H1 (cell line): ENCODE measurements at regions not wholly inside any gene's neighbourhood (a gene's known extent, or its start where the extent isn't known, plus 50 kb on each side); places are given as distances from the start of the nearest gene placed in this dataset.

Experiments
- CTCF ChIA-PET: fragments of 300-600 bp; sonication (Branson Sonifier 250); formaldehyde crosslinking; loops from one replicate; lab custom pipeline; 2021; ENCODE audit not compliant: partially characterized antibody; lab: Charles Lee
- POLR2A ChIA-PET: fragments of 300-600 bp; sonication (Branson Sonifier 250); formaldehyde crosslinking; loops from one replicate; lab custom pipeline; 2021; ENCODE audit warnings: inconsistent platforms; ENCODE audit not compliant: partially characterized antibody; lab: Charles Lee
- DNase-seq, 2 experiments: peaks; one replicate each; pipeline versions ENCODE4 v3.0.0 to v3.0.0-alpha.2; 2010 to 2022; ENCODE audit warnings: low spot score in 2 of 2, low read depth in 1 of 2, mixed read lengths in 1 of 2
- FAIRE-seq: peaks from 2 replicates; lab custom pipeline; 2011; peaks lifted over from hg19 to GRCh38; lab: Jason Lieb, UNC
- H2AFZ ChIP-seq: 2 replicates; pipeline ENCODE4 v1.8.1; 2012; ENCODE audit warnings: low read length, inconsistent platforms
- H2AK5ac ChIP-seq: 2 replicates; pipeline ENCODE4 v1.6.1; 2013; ENCODE audit warnings: low read depth, low read length
- H2BK120ac ChIP-seq: replicated peaks from 2 replicates; pipeline ENCODE3; 2013; ENCODE audit warnings: low read depth, low read length, inconsistent platforms
- H2BK12ac ChIP-seq: 2 replicates; pipeline ENCODE4 v1.6.1; 2013; ENCODE audit warnings: low read depth, low read length
- H2BK15ac ChIP-seq: 2 replicates; pipeline ENCODE4 v1.6.1; 2013; ENCODE audit warnings: low read length
- H2BK20ac ChIP-seq: 2 replicates; pipeline ENCODE4 v1.6.1; 2013; ENCODE audit warnings: low read length
- H2BK5ac ChIP-seq: 2 replicates; pipeline ENCODE4 v1.6.1; 2013; ENCODE audit warnings: low read depth, low read length
- H3K14ac ChIP-seq: 2 replicates; pipeline ENCODE4 v1.6.1; 2013; ENCODE audit warnings: inconsistent platforms; ENCODE audit not compliant: insufficient read length
- H3K18ac ChIP-seq: 2 replicates; pipeline ENCODE4 v1.6.1; 2013; ENCODE audit warnings: low read length; ENCODE audit errors: extremely low read depth
- H3K23ac ChIP-seq: 2 replicates; pipeline ENCODE4 v1.6.1; 2013; ENCODE audit warnings: inconsistent platforms; ENCODE audit not compliant: insufficient read length
- H3K23me2 ChIP-seq: 2 replicates; pipeline ENCODE4 v1.6.1; 2013; ENCODE audit warnings: low read depth, low read length
- H3K27ac ChIP-seq: 2 replicates; pipeline ENCODE4 v1.6.1; 2011; ENCODE audit warnings: low read depth, low read length, inconsistent platforms
- H3K27me3 ChIP-seq, 4 experiments: replicated peaks in 1 of 4; 1 replicate in 1 of 4; 2 replicates in 3 of 4; pipeline versions ENCODE4 v1.6.1 to v1.8.1; 2011 to 2013; ENCODE audit warnings: low read length in 3 of 4, mild to moderate bottlenecking in 3 of 4, inconsistent platforms in 2 of 4, mixed read lengths in 2 of 4, moderate library complexity in 1 of 4; ENCODE audit not compliant: control insufficient read depth in 3 of 4, insufficient read depth in 3 of 4; ENCODE audit errors: extremely low read depth in 1 of 4
- H3K36me3 ChIP-seq, 4 experiments: 2 replicates each; pipeline versions ENCODE4 v1.6.1 to v1.8.1; 2011 to 2013; ENCODE audit warnings: mild to moderate bottlenecking in 4 of 4, low read length in 3 of 4, moderate library complexity in 2 of 4, control low read depth in 1 of 4, inconsistent platforms in 1 of 4; ENCODE audit not compliant: insufficient read depth in 4 of 4, control insufficient read depth in 2 of 4
- H3K4ac ChIP-seq: replicated peaks from 2 replicates; pipeline ENCODE3; 2013; ENCODE audit warnings: low read length, low read depth, mixed read lengths, inconsistent platforms; ENCODE audit not compliant: insufficient read length
- H3K4me1 ChIP-seq, 4 experiments: replicated peaks in 1 of 4; 1 replicate in 1 of 4; 2 replicates in 3 of 4; pipeline versions ENCODE4 v1.6.1 to v1.8.1; 2011 to 2013; ENCODE audit warnings: low read length in 3 of 4, inconsistent platforms in 2 of 4, mixed read lengths in 1 of 4; ENCODE audit not compliant: insufficient read depth in 4 of 4, control insufficient read depth in 3 of 4
- H3K4me2 ChIP-seq, 2 experiments: 2 replicates each; pipeline versions ENCODE4 v1.6.1 to v1.8.1; 2011 to 2013; ENCODE audit warnings: low read depth in 2 of 2, low read length in 2 of 2, control low read depth in 1 of 2, inconsistent platforms in 1 of 2, mild to moderate bottlenecking in 1 of 2; ENCODE audit not compliant: insufficient read depth in 1 of 2
- H3K4me3 ChIP-seq, 4 experiments: fragments of 200-600, 300-600 bp in 1 of 4; sonication (generic), shearing (Covaris generic), sonication (Bioruptor Twin) in 1 of 4; 2 replicates each; pipeline versions ENCODE4 v1.5.1 to v1.8.1; 2011 to 2016; ENCODE audit warnings: low read length in 4 of 4, low read depth in 3 of 4, control low read depth in 2 of 4, inconsistent platforms in 2 of 4, mild to moderate bottlenecking in 2 of 4, mixed read lengths in 1 of 4, moderate library complexity in 1 of 4; ENCODE audit not compliant: insufficient read depth in 2 of 4; ENCODE audit errors: extremely low read depth in 1 of 4
- H3K56ac ChIP-seq: replicated peaks from 2 replicates; pipeline ENCODE3; 2013; ENCODE audit warnings: low read depth, mild to moderate bottlenecking, mixed read lengths, low read length, inconsistent platforms; ENCODE audit not compliant: insufficient read length
- H3K79me1 ChIP-seq: 2 replicates; pipeline ENCODE4 v1.6.1; 2013; ENCODE audit warnings: low read depth, low read length, control low read depth
- H3K79me2 ChIP-seq, 2 experiments: 2 replicates each; pipeline versions ENCODE4 v1.6.1 to v1.8.1; 2012 to 2013; ENCODE audit warnings: low read length in 2 of 2, mild to moderate bottlenecking in 2 of 2, inconsistent platforms in 1 of 2; ENCODE audit not compliant: insufficient read depth in 2 of 2, control insufficient read depth in 1 of 2
- H3K9ac ChIP-seq, 4 experiments: replicated peaks in 1 of 4; 1 replicate in 1 of 4; 2 replicates in 3 of 4; pipeline versions ENCODE4 v1.6.1 to v1.8.1; 2011 to 2013; ENCODE audit warnings: low read depth in 3 of 4, low read length in 3 of 4, control low read depth in 2 of 4, mild to moderate bottlenecking in 2 of 4, moderate library complexity in 2 of 4, inconsistent platforms in 1 of 4; ENCODE audit errors: extremely low read depth in 1 of 4
- H3K9me3 ChIP-seq, 2 experiments: 2 replicates each; pipeline versions ENCODE4 v1.6.1 to v1.8.1; 2012 to 2013; ENCODE audit warnings: mild to moderate bottlenecking in 2 of 2, moderate library complexity in 2 of 2, control low read depth in 1 of 2, inconsistent platforms in 1 of 2, low read depth in 1 of 2, low read length in 1 of 2, mixed read lengths in 1 of 2; ENCODE audit not compliant: insufficient read depth in 2 of 2
- H4K20me1 ChIP-seq, 2 experiments: replicated peaks in 1 of 2; 2 replicates each; pipeline versions ENCODE3 to v1.8.1; 2011 to 2013; ENCODE audit warnings: inconsistent platforms in 2 of 2, low read length in 2 of 2, mild to moderate bottlenecking in 1 of 2; ENCODE audit not compliant: insufficient read depth in 2 of 2, control insufficient read depth in 1 of 2
- H4K5ac ChIP-seq: 2 replicates; pipeline ENCODE4 v1.6.1; 2013; ENCODE audit warnings: low read length, low read depth, mixed read lengths, inconsistent platforms; ENCODE audit not compliant: insufficient read length
- H4K8ac ChIP-seq: 2 replicates; pipeline ENCODE4 v1.8.0; 2013; ENCODE audit warnings: mild to moderate bottlenecking, moderate library complexity, low read length, inconsistent platforms; ENCODE audit not compliant: insufficient read depth; ENCODE audit errors: extremely low read depth
- H4K91ac ChIP-seq: replicated peaks from 2 replicates; pipeline ENCODE3; 2013; ENCODE audit warnings: low read length, mixed read lengths, inconsistent platforms; ENCODE audit not compliant: insufficient read length
- RFX5 ChIP-seq: IDR thresholded peaks from 2 replicates; pipeline ENCODE4 v1.6.1; 2011; ENCODE audit warnings: low read depth, low read length, improper control_type of control experiment, borderline replicate concordance

DNA sequence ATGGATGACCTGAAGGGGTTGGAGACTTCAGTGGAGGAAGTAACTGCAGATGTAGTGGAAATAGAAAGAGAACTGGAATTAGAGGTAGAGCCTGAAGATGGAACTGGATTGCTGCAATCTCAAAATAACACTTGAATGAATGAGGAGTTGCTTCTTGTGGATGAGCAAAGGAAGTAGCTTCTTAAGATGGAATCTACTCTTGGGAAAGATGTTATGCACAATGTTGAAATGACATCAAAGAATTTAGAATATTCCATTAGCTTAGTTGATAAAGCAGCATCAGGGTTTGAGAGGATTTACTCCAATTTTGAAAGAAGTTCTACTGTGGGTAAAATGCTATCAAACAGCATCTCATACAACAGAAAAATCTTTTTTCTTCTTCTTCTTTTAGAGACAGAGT, 186.4 kb upstream of the PRKD1 start:
- Histone ChIP-seq H3K79me1 (no peaks in the 10 kb centered on the region), H4K20me1 (no peaks in the 10 kb centered on the region), H4K5ac (no peak overlapping the region), H3K4me2 (no peak overlapping the region), H3K79me2 (no peaks in the 10 kb centered on the region), H3K23ac (no peak overlapping the region), H2BK12ac (no peak overlapping the region), H2BK5ac (no peak overlapping the region), H4K91ac (no peak overlapping the region), H3K27me3 (no peaks in the 10 kb centered on the region), H2BK20ac (no peak overlapping the region), H2BK120ac (no peak overlapping the region), H3K56ac (no peak overlapping the region), H3K14ac (no peak overlapping the region), H2AFZ (no peak overlapping the region)
- no peak for FAIRE-seq
- TF ChIP-seq RFX5: no peak
- TF ChIP-seq, all 59 proteins: peak for 0
- no peak for DNase-seq
- ChIA-PET CTCF (interaction anchor here (0.9 to 1.1 kb wide), 3 partner anchors 10 to 150 kb away, joined by 3 read pairs; no protein-coding TSS in a partner anchor), POLR2A (no interaction called here)
- Histone ChIP-seq H3K18ac (no peak overlapping the region), H3K9me3 (no peaks in the 10 kb centered on the region), H3K36me3 (no peaks in the 10 kb centered on the region), H4K8ac (no peak overlapping the region), H3K4ac (no peak overlapping the region), H3K27ac (no peak overlapping the region), H3K23me2 (no peaks in the 10 kb centered on the region), H3K9ac (no peak overlapping the region), H3K4me1 (peaks cover 0 to 5% (median 1%) of the 10 kb centered on the region in 4 experiments; a peak in 2 of 7 replicates), H2BK15ac (no peak overlapping the region), H3K4me3 (no peak overlapping the region), H2AK5ac (no peak overlapping the region)
